Panc1 (cell line): ENCODE measurements at regions not wholly inside any gene's neighbourhood (a gene's known extent, or its start where the extent isn't known, plus 50 kb on each side); places are given as distances from the start of the nearest gene placed in this dataset.

Source experiments
- ATAC-seq: fragments of 200-7000 bp; cut with Tn5 transposase; 2 replicates; pipeline ENCODE4 v1.9.1; 2020; ENCODE audit warnings: mild to moderate bottlenecking, moderate library complexity
- BruUV-seq: library from RNA; stranded (reverse); fragments of 400-500 nt; replicated peaks from 2 replicates; lab custom pipeline; 2021; lab: Mats Ljungman, UMichigan
- CTCF ChIA-PET: fragments of 300-600 bp; sonication (Branson Sonifier 250); formaldehyde crosslinking; loops from one replicate; lab custom pipeline; 2022; ENCODE audit warnings: antibody characterized with exemption; lab: Charles Lee
- POLR2A ChIA-PET: fragments of 300-600 bp; sonication (Branson Sonifier 250); formaldehyde crosslinking; loops from one replicate; lab custom pipeline; 2022; ENCODE audit warnings: antibody characterized with exemption; lab: Charles Lee
- DNase-seq: peaks from one replicate; pipeline ENCODE4 v3.0.0-alpha.2; 2010; ENCODE audit warnings: low read depth, low spot score
- H3K27ac ChIP-seq: 2 replicates; pipeline ENCODE4 v1.5.1; 2011; ENCODE audit warnings: mild to moderate bottlenecking, low read length, inconsistent platforms
- H3K27me3 ChIP-seq: fragments of 200-500 bp; sonication (Bioruptor generic); 2 replicates; pipeline ENCODE4 v1.6.0; 2014; ENCODE audit warnings: low read length, inconsistent platforms; ENCODE audit not compliant: control insufficient read depth, insufficient read depth
- H3K36me3 ChIP-seq: fragments of 200-500 bp; sonication (Bioruptor generic); 2 replicates; pipeline ENCODE4 v1.5.1; 2014; ENCODE audit warnings: inconsistent platforms, mild to moderate bottlenecking, low read length, moderate library complexity; ENCODE audit not compliant: control insufficient read depth, insufficient read depth
- H3K4me1 ChIP-seq: 2 replicates; pipeline ENCODE4 v1.5.1; 2011; ENCODE audit warnings: inconsistent platforms, mild to moderate bottlenecking, low read length, moderate library complexity; ENCODE audit not compliant: control insufficient read depth, insufficient read depth
- H3K4me3 ChIP-seq, 2 experiments: 2 replicates each; pipeline ENCODE4 v1.5.1; 2011 to 2012; ENCODE audit warnings: low read depth in 2 of 2, low read length in 2 of 2, mild to moderate bottlenecking in 2 of 2, inconsistent platforms in 1 of 2, moderate library complexity in 1 of 2
- H3K9me3 ChIP-seq: fragments of 200-500 bp; sonication (Bioruptor generic); 2 replicates; pipeline ENCODE4 v1.5.1; 2014; ENCODE audit warnings: low read depth, mild to moderate bottlenecking, inconsistent platforms, low read length, moderate library complexity; ENCODE audit not compliant: control insufficient read depth, insufficient read depth
- POLR2AphosphoS5 ChIP-seq: IDR thresholded peaks from 2 replicates; pipeline ENCODE4 v1.6.1; 2012; ENCODE audit warnings: mild to moderate bottlenecking, low read depth, low read length, moderate library complexity
- SIN3A ChIP-seq: IDR thresholded peaks from 2 replicates; pipeline ENCODE4 v1.6.1; 2012; ENCODE audit warnings: low read depth, mild to moderate bottlenecking, low read length, moderate library complexity, borderline replicate concordance; ENCODE audit not compliant: insufficient read depth
- TCF7L2 ChIP-seq: IDR thresholded peaks from 2 replicates; pipeline ENCODE4 v1.6.1; 2011; ENCODE audit warnings: mild to moderate bottlenecking, low read depth, low read length, inconsistent platforms
- in situ Hi-C: cut with HindIII; loops from 2 replicates; pipeline ENCODE4 v1.10.0; 2016; ENCODE audit warnings: low sequenced_read_pairs, low pct_unique_long_range_greater_than_20kb
- intact Hi-C: fragments of 100-400 bp; cut with micrococcal nuclease; formaldehyde crosslinking; loops from one replicate; pipeline ENCODE4 v1.10.0; 2022; ENCODE audit not compliant: unreplicated experiment
- TF ChIP-seq, protein P1 (sequence below): fragments of 450-650 bp; IDR thresholded peaks from 2 replicates; pipeline ENCODE4 v1.5.1; 2017; ENCODE audit warnings: mild to moderate bottlenecking
- TF ChIP-seq, protein P2 (sequence below), 2 experiments: IDR thresholded peaks; 2 replicates each; pipeline ENCODE4 v1.6.1; 2011 to 2012; ENCODE audit warnings: low read depth in 2 of 2, control low read depth in 1 of 2, low read length in 1 of 2, mild to moderate bottlenecking in 1 of 2, moderate library complexity in 1 of 2; ENCODE audit not compliant: insufficient read depth in 1 of 2

DNA sequence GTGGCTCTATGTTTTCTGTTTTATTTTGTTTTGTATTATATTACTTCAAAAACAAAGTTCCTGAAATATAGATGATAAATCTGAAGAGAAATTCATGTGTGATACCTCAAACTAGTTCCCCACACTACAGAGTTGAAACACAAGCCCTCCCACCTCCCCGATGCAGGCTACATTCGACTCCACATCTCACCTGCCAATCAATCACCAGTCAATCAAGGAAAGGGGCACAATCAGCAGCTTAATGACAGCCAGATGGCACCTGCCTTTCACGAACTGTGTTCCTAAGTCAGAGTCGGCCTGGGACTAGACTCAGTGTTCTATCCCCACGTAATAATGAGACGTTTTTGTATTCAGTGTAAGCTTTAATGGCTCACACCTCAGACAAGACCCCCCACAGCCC lies 313.4 kb downstream of the SPATA17 start:
- Histone ChIP-seq H3K36me3 (no peaks in the 10 kb centered on the region), H3K27ac (no peak overlapping the region), H3K27me3 (peaks cover under 1% of the 10 kb centered on the region; the same call in 1 of the 2 replicates), H3K9me3 (no peaks in the 10 kb centered on the region), H3K4me1 (no peaks in the 10 kb centered on the region), H3K4me3 (no peak overlapping the region)
- ChIA-PET CTCF (no interaction called here), POLR2A (no interaction called here)
- in situ Hi-C loops (no loop called here), intact Hi-C loops (no loop called here)
- TF ChIP-seq SIN3A: no peak
- TF ChIP-seq, protein P1, sequence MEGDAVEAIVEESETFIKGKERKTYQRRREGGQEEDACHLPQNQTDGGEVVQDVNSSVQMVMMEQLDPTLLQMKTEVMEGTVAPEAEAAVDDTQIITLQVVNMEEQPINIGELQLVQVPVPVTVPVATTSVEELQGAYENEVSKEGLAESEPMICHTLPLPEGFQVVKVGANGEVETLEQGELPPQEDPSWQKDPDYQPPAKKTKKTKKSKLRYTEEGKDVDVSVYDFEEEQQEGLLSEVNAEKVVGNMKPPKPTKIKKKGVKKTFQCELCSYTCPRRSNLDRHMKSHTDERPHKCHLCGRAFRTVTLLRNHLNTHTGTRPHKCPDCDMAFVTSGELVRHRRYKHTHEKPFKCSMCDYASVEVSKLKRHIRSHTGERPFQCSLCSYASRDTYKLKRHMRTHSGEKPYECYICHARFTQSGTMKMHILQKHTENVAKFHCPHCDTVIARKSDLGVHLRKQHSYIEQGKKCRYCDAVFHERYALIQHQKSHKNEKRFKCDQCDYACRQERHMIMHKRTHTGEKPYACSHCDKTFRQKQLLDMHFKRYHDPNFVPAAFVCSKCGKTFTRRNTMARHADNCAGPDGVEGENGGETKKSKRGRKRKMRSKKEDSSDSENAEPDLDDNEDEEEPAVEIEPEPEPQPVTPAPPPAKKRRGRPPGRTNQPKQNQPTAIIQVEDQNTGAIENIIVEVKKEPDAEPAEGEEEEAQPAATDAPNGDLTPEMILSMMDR: no peak
- TF ChIP-seq POLR2AphosphoS5: no peak
- TF ChIP-seq, protein P2, sequence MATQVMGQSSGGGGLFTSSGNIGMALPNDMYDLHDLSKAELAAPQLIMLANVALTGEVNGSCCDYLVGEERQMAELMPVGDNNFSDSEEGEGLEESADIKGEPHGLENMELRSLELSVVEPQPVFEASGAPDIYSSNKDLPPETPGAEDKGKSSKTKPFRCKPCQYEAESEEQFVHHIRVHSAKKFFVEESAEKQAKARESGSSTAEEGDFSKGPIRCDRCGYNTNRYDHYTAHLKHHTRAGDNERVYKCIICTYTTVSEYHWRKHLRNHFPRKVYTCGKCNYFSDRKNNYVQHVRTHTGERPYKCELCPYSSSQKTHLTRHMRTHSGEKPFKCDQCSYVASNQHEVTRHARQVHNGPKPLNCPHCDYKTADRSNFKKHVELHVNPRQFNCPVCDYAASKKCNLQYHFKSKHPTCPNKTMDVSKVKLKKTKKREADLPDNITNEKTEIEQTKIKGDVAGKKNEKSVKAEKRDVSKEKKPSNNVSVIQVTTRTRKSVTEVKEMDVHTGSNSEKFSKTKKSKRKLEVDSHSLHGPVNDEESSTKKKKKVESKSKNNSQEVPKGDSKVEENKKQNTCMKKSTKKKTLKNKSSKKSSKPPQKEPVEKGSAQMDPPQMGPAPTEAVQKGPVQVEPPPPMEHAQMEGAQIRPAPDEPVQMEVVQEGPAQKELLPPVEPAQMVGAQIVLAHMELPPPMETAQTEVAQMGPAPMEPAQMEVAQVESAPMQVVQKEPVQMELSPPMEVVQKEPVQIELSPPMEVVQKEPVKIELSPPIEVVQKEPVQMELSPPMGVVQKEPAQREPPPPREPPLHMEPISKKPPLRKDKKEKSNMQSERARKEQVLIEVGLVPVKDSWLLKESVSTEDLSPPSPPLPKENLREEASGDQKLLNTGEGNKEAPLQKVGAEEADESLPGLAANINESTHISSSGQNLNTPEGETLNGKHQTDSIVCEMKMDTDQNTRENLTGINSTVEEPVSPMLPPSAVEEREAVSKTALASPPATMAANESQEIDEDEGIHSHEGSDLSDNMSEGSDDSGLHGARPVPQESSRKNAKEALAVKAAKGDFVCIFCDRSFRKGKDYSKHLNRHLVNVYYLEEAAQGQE (IDR thresholded peaks at IDR 0.05; ENCODE audit: insufficient read depth in 1 of 2, low read depth in 2 of 2, low read length in 1 of 2): no peak
- no peak for TF ChIP-seq TCF7L2
- ATAC-seq (no peak), DNase-seq (no peak)
- no TSS peak for BruUV-seq

DNA sequence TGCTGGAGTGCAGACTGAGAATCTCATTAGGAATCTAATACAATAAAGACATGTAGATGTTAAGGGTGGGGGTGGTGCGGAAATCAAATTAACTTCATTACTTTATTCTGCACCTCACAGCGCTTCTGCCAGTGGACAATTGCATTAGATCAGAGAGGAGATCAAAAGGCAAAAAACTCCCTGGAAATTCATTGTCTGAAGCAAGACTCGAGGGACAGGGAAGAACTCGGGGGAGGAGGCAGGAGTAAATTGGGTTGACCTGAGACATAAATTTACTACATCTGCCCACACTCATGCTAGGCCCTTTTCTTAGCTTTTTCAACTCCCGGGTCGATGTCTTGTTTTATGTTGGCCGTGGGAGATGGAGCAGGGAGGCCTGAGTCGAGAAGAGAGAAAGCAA lies 315.4 kb downstream of the SPATA17 start:
- Histone ChIP-seq H3K9me3 (no peaks in the 10 kb centered on the region), H3K27me3 (no peaks in the 10 kb centered on the region), H3K4me1 (no peaks in the 10 kb centered on the region), H3K4me3 (no peak overlapping the region), H3K27ac (no peak overlapping the region), H3K36me3 (no peaks in the 10 kb centered on the region)
- in situ Hi-C loops: no loop called here
- ATAC-seq (no peak), DNase-seq (no peak)
- BruUV-seq: no TSS peak
- TF ChIP-seq, protein P2 (IDR thresholded peaks at IDR 0.05; ENCODE audit: insufficient read depth in 1 of 2, low read depth in 2 of 2, low read length in 1 of 2): no peak
- TF ChIP-seq, protein P1: no peak
- TF ChIP-seq TCF7L2 (no peak), SIN3A (no peak), POLR2AphosphoS5 (no peak)
- CTCF ChIA-PET: no interaction called here
- POLR2A ChIA-PET: no interaction called here
- intact Hi-C loops: no loop called here
